DOHH2 (cell line): ENCODE measurements at regions not wholly inside any gene's neighbourhood (a gene's known extent, or its start where the extent isn't known, plus 50 kb on each side); places are given as distances from the start of the nearest gene placed in this dataset.

Experiments
- CTCF ChIP-seq: fragments of 200-600 bp; sonication (generic); IDR thresholded peaks from one replicate; pipeline ENCODE4 v1.5.1; 2014; ENCODE audit warnings: antibody characterized with exemption, mild to moderate bottlenecking, low read depth, low read length; ENCODE audit not compliant: poor library complexity, severe bottlenecking
- EZH2phosphoT487 ChIP-seq: fragments of 200-600 bp; sonication (generic); IDR thresholded peaks from 2 replicates; pipeline ENCODE4 v1.6.1; 2017; ENCODE audit warnings: borderline replicate concordance, mild to moderate bottlenecking, antibody characterized with exemption, low read length, moderate library complexity, mixed read lengths

- TF ChIP-seq CTCF (no peak), EZH2phosphoT487 (no peak)
Measured at GRCh38 chr16:86887416-86887815, 309.1 kb downstream of the FOXL1 start.
